H1 (cell line): ENCODE measurements at regions not wholly inside any gene's neighbourhood (a gene's known extent, or its start where the extent isn't known, plus 50 kb on each side); places are given as distances from the start of the nearest gene placed in this dataset.

Experiments
- CTCF ChIA-PET: fragments of 300-600 bp; sonication (Branson Sonifier 250); formaldehyde crosslinking; loops from one replicate; lab custom pipeline; 2021; ENCODE audit not compliant: partially characterized antibody; lab: Charles Lee
- POLR2A ChIA-PET: fragments of 300-600 bp; sonication (Branson Sonifier 250); formaldehyde crosslinking; loops from one replicate; lab custom pipeline; 2021; ENCODE audit warnings: inconsistent platforms; ENCODE audit not compliant: partially characterized antibody; lab: Charles Lee
- DNase-seq, 2 experiments: peaks; one replicate each; pipeline versions ENCODE4 v3.0.0 to v3.0.0-alpha.2; 2010 to 2022; ENCODE audit warnings: low spot score in 2 of 2, low read depth in 1 of 2, mixed read lengths in 1 of 2
- FAIRE-seq: peaks from 2 replicates; lab custom pipeline; 2011; peaks lifted over from hg19 to GRCh38; lab: Jason Lieb, UNC
- H2AFZ ChIP-seq: 2 replicates; pipeline ENCODE4 v1.8.1; 2012; ENCODE audit warnings: low read length, inconsistent platforms
- H2AK5ac ChIP-seq: 2 replicates; pipeline ENCODE4 v1.6.1; 2013; ENCODE audit warnings: low read depth, low read length
- H2BK120ac ChIP-seq: replicated peaks from 2 replicates; pipeline ENCODE3; 2013; ENCODE audit warnings: low read depth, low read length, inconsistent platforms
- H2BK12ac ChIP-seq: 2 replicates; pipeline ENCODE4 v1.6.1; 2013; ENCODE audit warnings: low read depth, low read length
- H2BK15ac ChIP-seq: 2 replicates; pipeline ENCODE4 v1.6.1; 2013; ENCODE audit warnings: low read length
- H2BK20ac ChIP-seq: 2 replicates; pipeline ENCODE4 v1.6.1; 2013; ENCODE audit warnings: low read length
- H2BK5ac ChIP-seq: 2 replicates; pipeline ENCODE4 v1.6.1; 2013; ENCODE audit warnings: low read depth, low read length
- H3K14ac ChIP-seq: 2 replicates; pipeline ENCODE4 v1.6.1; 2013; ENCODE audit warnings: inconsistent platforms; ENCODE audit not compliant: insufficient read length
- H3K18ac ChIP-seq: 2 replicates; pipeline ENCODE4 v1.6.1; 2013; ENCODE audit warnings: low read length; ENCODE audit errors: extremely low read depth
- H3K23ac ChIP-seq: 2 replicates; pipeline ENCODE4 v1.6.1; 2013; ENCODE audit warnings: inconsistent platforms; ENCODE audit not compliant: insufficient read length
- H3K23me2 ChIP-seq: 2 replicates; pipeline ENCODE4 v1.6.1; 2013; ENCODE audit warnings: low read depth, low read length
- H3K27ac ChIP-seq: 2 replicates; pipeline ENCODE4 v1.6.1; 2011; ENCODE audit warnings: low read depth, low read length, inconsistent platforms
- H3K27me3 ChIP-seq, 4 experiments: replicated peaks in 1 of 4; 1 replicate in 1 of 4; 2 replicates in 3 of 4; pipeline versions ENCODE4 v1.6.1 to v1.8.1; 2011 to 2013; ENCODE audit warnings: low read length in 3 of 4, mild to moderate bottlenecking in 3 of 4, inconsistent platforms in 2 of 4, mixed read lengths in 2 of 4, moderate library complexity in 1 of 4; ENCODE audit not compliant: control insufficient read depth in 3 of 4, insufficient read depth in 3 of 4; ENCODE audit errors: extremely low read depth in 1 of 4
- H3K36me3 ChIP-seq, 4 experiments: 2 replicates each; pipeline versions ENCODE4 v1.6.1 to v1.8.1; 2011 to 2013; ENCODE audit warnings: mild to moderate bottlenecking in 4 of 4, low read length in 3 of 4, moderate library complexity in 2 of 4, control low read depth in 1 of 4, inconsistent platforms in 1 of 4; ENCODE audit not compliant: insufficient read depth in 4 of 4, control insufficient read depth in 2 of 4
- H3K4ac ChIP-seq: replicated peaks from 2 replicates; pipeline ENCODE3; 2013; ENCODE audit warnings: low read length, low read depth, mixed read lengths, inconsistent platforms; ENCODE audit not compliant: insufficient read length
- H3K4me1 ChIP-seq, 4 experiments: replicated peaks in 1 of 4; 1 replicate in 1 of 4; 2 replicates in 3 of 4; pipeline versions ENCODE4 v1.6.1 to v1.8.1; 2011 to 2013; ENCODE audit warnings: low read length in 3 of 4, inconsistent platforms in 2 of 4, mixed read lengths in 1 of 4; ENCODE audit not compliant: insufficient read depth in 4 of 4, control insufficient read depth in 3 of 4
- H3K4me2 ChIP-seq, 2 experiments: 2 replicates each; pipeline versions ENCODE4 v1.6.1 to v1.8.1; 2011 to 2013; ENCODE audit warnings: low read depth in 2 of 2, low read length in 2 of 2, control low read depth in 1 of 2, inconsistent platforms in 1 of 2, mild to moderate bottlenecking in 1 of 2; ENCODE audit not compliant: insufficient read depth in 1 of 2
- H3K4me3 ChIP-seq, 4 experiments: fragments of 200-600, 300-600 bp in 1 of 4; sonication (generic), shearing (Covaris generic), sonication (Bioruptor Twin) in 1 of 4; 2 replicates each; pipeline versions ENCODE4 v1.5.1 to v1.8.1; 2011 to 2016; ENCODE audit warnings: low read length in 4 of 4, low read depth in 3 of 4, control low read depth in 2 of 4, inconsistent platforms in 2 of 4, mild to moderate bottlenecking in 2 of 4, mixed read lengths in 1 of 4, moderate library complexity in 1 of 4; ENCODE audit not compliant: insufficient read depth in 2 of 4; ENCODE audit errors: extremely low read depth in 1 of 4
- H3K56ac ChIP-seq: replicated peaks from 2 replicates; pipeline ENCODE3; 2013; ENCODE audit warnings: low read depth, mild to moderate bottlenecking, mixed read lengths, low read length, inconsistent platforms; ENCODE audit not compliant: insufficient read length
- H3K79me1 ChIP-seq: 2 replicates; pipeline ENCODE4 v1.6.1; 2013; ENCODE audit warnings: low read depth, low read length, control low read depth
- H3K79me2 ChIP-seq, 2 experiments: 2 replicates each; pipeline versions ENCODE4 v1.6.1 to v1.8.1; 2012 to 2013; ENCODE audit warnings: low read length in 2 of 2, mild to moderate bottlenecking in 2 of 2, inconsistent platforms in 1 of 2; ENCODE audit not compliant: insufficient read depth in 2 of 2, control insufficient read depth in 1 of 2
- H3K9ac ChIP-seq, 4 experiments: replicated peaks in 1 of 4; 1 replicate in 1 of 4; 2 replicates in 3 of 4; pipeline versions ENCODE4 v1.6.1 to v1.8.1; 2011 to 2013; ENCODE audit warnings: low read depth in 3 of 4, low read length in 3 of 4, control low read depth in 2 of 4, mild to moderate bottlenecking in 2 of 4, moderate library complexity in 2 of 4, inconsistent platforms in 1 of 4; ENCODE audit errors: extremely low read depth in 1 of 4
- H3K9me3 ChIP-seq, 2 experiments: 2 replicates each; pipeline versions ENCODE4 v1.6.1 to v1.8.1; 2012 to 2013; ENCODE audit warnings: mild to moderate bottlenecking in 2 of 2, moderate library complexity in 2 of 2, control low read depth in 1 of 2, inconsistent platforms in 1 of 2, low read depth in 1 of 2, low read length in 1 of 2, mixed read lengths in 1 of 2; ENCODE audit not compliant: insufficient read depth in 2 of 2
- H4K20me1 ChIP-seq, 2 experiments: replicated peaks in 1 of 2; 2 replicates each; pipeline versions ENCODE3 to v1.8.1; 2011 to 2013; ENCODE audit warnings: inconsistent platforms in 2 of 2, low read length in 2 of 2, mild to moderate bottlenecking in 1 of 2; ENCODE audit not compliant: insufficient read depth in 2 of 2, control insufficient read depth in 1 of 2
- H4K5ac ChIP-seq: 2 replicates; pipeline ENCODE4 v1.6.1; 2013; ENCODE audit warnings: low read length, low read depth, mixed read lengths, inconsistent platforms; ENCODE audit not compliant: insufficient read length
- H4K8ac ChIP-seq: 2 replicates; pipeline ENCODE4 v1.8.0; 2013; ENCODE audit warnings: mild to moderate bottlenecking, moderate library complexity, low read length, inconsistent platforms; ENCODE audit not compliant: insufficient read depth; ENCODE audit errors: extremely low read depth
- H4K91ac ChIP-seq: replicated peaks from 2 replicates; pipeline ENCODE3; 2013; ENCODE audit warnings: low read length, mixed read lengths, inconsistent platforms; ENCODE audit not compliant: insufficient read length
- ATF2 ChIP-seq: IDR thresholded peaks from 2 replicates; pipeline ENCODE4 v1.6.1; 2012; ENCODE audit warnings: low read length, inconsistent platforms
- BRCA1 ChIP-seq: IDR thresholded peaks from 2 replicates; pipeline ENCODE4 v1.6.1; 2012; ENCODE audit warnings: low read depth, low read length, improper control_type of control experiment
- CEBPB ChIP-seq: IDR thresholded peaks from 2 replicates; pipeline ENCODE4 v1.6.1; 2012; ENCODE audit warnings: low read depth, low read length
- FOSL1 ChIP-seq: IDR thresholded peaks from 2 replicates; pipeline ENCODE4 v1.6.1; 2011; ENCODE audit warnings: mild to moderate bottlenecking, low read depth, low read length, moderate library complexity; ENCODE audit not compliant: insufficient read depth
- HDAC6 ChIP-seq: IDR thresholded peaks from one replicate; pipeline ENCODE4 v1.7.1; 2012; ENCODE audit warnings: low read depth, mild to moderate bottlenecking, inconsistent platforms, low read length, moderate library complexity
- KDM1A ChIP-seq: fragments of 200-600, 300-600 bp; sonication (generic); IDR thresholded peaks from 2 replicates; pipeline ENCODE4 v1.7.1; 2016; ENCODE audit warnings: mild to moderate bottlenecking, low read length, borderline replicate concordance
- PHF8 ChIP-seq: fragments of 200-600 bp; sonication (generic); conservative IDR thresholded peaks from 2 replicates; pipeline ENCODE4 v1.7.1; 2012; ENCODE audit warnings: low read depth, mild to moderate bottlenecking, inconsistent platforms, low read length, moderate library complexity
- RAD21 ChIP-seq, 2 experiments: IDR thresholded peaks in 1 of 2; conservative IDR thresholded peaks in 1 of 2; 2 replicates each; pipeline ENCODE4 v1.6.1; 2011; ENCODE audit warnings: low read depth in 2 of 2, low read length in 2 of 2, improper control_type of control experiment in 1 of 2, inconsistent platforms in 1 of 2, mild to moderate bottlenecking in 1 of 2, moderate library complexity in 1 of 2
- RFX5 ChIP-seq: IDR thresholded peaks from 2 replicates; pipeline ENCODE4 v1.6.1; 2011; ENCODE audit warnings: low read depth, low read length, improper control_type of control experiment, borderline replicate concordance
- SUZ12 ChIP-seq: fragments of 200-600 bp; sonication (generic); IDR thresholded peaks from 2 replicates; pipeline ENCODE4 v1.6.1; 2012; ENCODE audit warnings: mild to moderate bottlenecking, inconsistent platforms, low read length, moderate library complexity, mixed read lengths
- TAF7 ChIP-seq: optimal IDR thresholded peaks from 2 replicates; pipeline ENCODE3; 2011; ENCODE audit warnings: low read depth, mild to moderate bottlenecking, inconsistent platforms, low read length, moderate library complexity, borderline replicate concordance
- TF ChIP-seq, protein P1 (sequence below): IDR thresholded peaks from 2 replicates; pipeline ENCODE4 v1.6.1; 2012; ENCODE audit warnings: inconsistent platforms
- TF ChIP-seq, protein P2 (sequence below): IDR thresholded peaks from 2 replicates; pipeline ENCODE4 v1.6.1; 2011; ENCODE audit warnings: low read length, improper control_type of control experiment

DNA sequence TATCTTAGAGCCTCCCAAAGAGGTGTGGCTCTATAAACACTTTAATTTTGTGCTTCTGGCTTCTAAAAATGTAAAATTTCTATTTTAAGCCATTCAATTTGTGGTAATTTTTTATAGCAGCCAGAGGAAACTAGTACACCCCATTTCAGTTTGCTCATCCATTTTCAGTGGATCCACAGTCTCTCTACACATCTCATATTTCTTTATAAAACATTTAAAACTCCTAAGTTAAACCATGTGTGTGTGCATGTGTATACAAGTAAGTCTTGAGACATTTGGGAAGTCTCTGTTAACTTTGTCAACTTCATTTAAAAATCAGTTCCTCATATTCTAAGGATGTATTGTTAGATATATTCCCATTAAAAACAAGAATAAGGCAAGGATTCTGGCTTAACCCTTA is 273.2 kb downstream of the IL15 start:
- Histone ChIP-seq H3K9ac (no peak overlapping the region), H3K23ac (no peak overlapping the region), H2BK12ac (no peak overlapping the region), H4K20me1 (no peaks in the 10 kb centered on the region), H4K91ac (no peak overlapping the region), H2AFZ (no peak overlapping the region), H3K4me1 (no peaks in the 10 kb centered on the region), H3K79me2 (no peaks in the 10 kb centered on the region), H4K8ac (no peak overlapping the region), H2BK20ac (no peak overlapping the region), H2BK15ac (no peak overlapping the region), H2BK5ac (no peak overlapping the region), H3K18ac (no peak overlapping the region), H3K9me3 (no peaks in the 10 kb centered on the region), H3K36me3 (no peaks in the 10 kb centered on the region), H3K27ac (no peak overlapping the region), H3K27me3 (no peaks in the 10 kb centered on the region), H3K23me2 (no peaks in the 10 kb centered on the region), H2BK120ac (no peak overlapping the region), H3K4ac (no peak overlapping the region), H3K79me1 (no peaks in the 10 kb centered on the region), H2AK5ac (no peak overlapping the region), H4K5ac (no peak overlapping the region), H3K14ac (no peak overlapping the region), H3K56ac (no peak overlapping the region), H3K4me3 (no peak overlapping the region), H3K4me2 (no peak overlapping the region)
- ChIA-PET POLR2A (no interaction called here), CTCF (no interaction called here)
- FAIRE-seq (no peak), DNase-seq (no peak)
- TF ChIP-seq PHF8: no peak
- no peak for TF ChIP-seq CEBPB
- TF ChIP-seq, protein P1, sequence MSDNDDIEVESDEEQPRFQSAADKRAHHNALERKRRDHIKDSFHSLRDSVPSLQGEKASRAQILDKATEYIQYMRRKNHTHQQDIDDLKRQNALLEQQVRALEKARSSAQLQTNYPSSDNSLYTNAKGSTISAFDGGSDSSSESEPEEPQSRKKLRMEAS: no peak
- TF ChIP-seq FOSL1: no peak
- TF ChIP-seq, protein P2, sequence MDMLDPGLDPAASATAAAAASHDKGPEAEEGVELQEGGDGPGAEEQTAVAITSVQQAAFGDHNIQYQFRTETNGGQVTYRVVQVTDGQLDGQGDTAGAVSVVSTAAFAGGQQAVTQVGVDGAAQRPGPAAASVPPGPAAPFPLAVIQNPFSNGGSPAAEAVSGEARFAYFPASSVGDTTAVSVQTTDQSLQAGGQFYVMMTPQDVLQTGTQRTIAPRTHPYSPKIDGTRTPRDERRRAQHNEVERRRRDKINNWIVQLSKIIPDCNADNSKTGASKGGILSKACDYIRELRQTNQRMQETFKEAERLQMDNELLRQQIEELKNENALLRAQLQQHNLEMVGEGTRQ: no peak
- TF ChIP-seq TAF7: no peak
- no peak for TF ChIP-seq SUZ12
- TF ChIP-seq HDAC6: no peak
- no peak for TF ChIP-seq RFX5
- TF ChIP-seq KDM1A: no peak
- no peak for TF ChIP-seq RAD21 (IDR thresholded peaks at IDR 0.05 in 1 of 2, conservative IDR thresholded peaks at IDR 0.05 in 1 of 2; ENCODE audit: low read depth in 2 of 2, low read length in 2 of 2)
- no peak for TF ChIP-seq BRCA1
- no peak for TF ChIP-seq ATF2
